ENCODE measurements at regions not wholly inside any gene's neighbourhood (a gene's known extent, or its start where the extent isn't known, plus 50 kb on each side); places are given as distances from the start of the nearest gene placed in this dataset.

GRCh38 chr4:37759833-37760232 is 66.7 kb upstream of the PGM2 start:
- Histone ChIP-seq H3K27me3 (ENCODE audit: low read depth) (no peaks in the 10 kb centered on the region), H3K27ac (replicated peaks) (no peak overlapping the region), H3K9me3 (replicated peaks) (no peaks in the 10 kb centered on the region), H3K36me3 (no peaks in the 10 kb centered on the region), H3K4me3 (no peak overlapping the region), H3K4me1 (peaks cover 22% of the 10 kb centered on the region)
- no peak for DNase-seq
- intact Hi-C loops (cut with micrococcal nuclease) = no loop called here
- TF ChIP-seq CTCF (IDR thresholded peaks at IDR 0.05; ENCODE audit: borderline replicate concordance) = no peak

DNA sequence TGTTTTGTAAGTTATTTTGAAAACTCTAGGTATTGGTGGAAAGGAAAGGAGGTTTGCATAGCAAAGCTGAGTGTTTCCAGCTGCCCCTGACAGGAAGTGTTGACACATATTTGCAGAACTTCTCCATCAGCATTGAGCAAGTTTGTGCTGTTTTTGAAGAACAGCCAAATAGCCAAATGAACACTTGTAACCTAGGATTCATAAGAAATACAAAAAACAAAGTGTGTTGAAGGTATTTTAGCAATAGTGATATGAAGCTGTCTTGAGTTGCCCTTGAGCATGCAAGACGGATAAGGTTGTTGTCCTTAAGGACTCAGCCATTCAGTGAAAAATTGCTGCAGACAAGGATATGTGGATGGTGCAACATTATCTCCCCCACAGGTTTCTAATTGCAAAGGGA is 68.3 kb upstream of the PGM2 start:
- Histone ChIP-seq H3K27ac (replicated peaks) (peak overlapping the region; percentile 31), H3K4me3 (no peak overlapping the region), H3K36me3 (no peaks in the 10 kb centered on the region), H3K27me3 (ENCODE audit: low read depth) (no peaks in the 10 kb centered on the region), H3K4me1 (peaks cover 22% of the 10 kb centered on the region), H3K9me3 (replicated peaks) (no peaks in the 10 kb centered on the region)
- DNase-seq = no peak
- intact Hi-C loops (cut with micrococcal nuclease) = no loop called here
- TF ChIP-seq CTCF (IDR thresholded peaks at IDR 0.05; ENCODE audit: borderline replicate concordance) = no peak

- Histone ChIP-seq H3K9me3 (replicated peaks) (no peaks in the 10 kb centered on the region), H3K4me3 (no peak overlapping the region), H3K36me3 (no peaks in the 10 kb centered on the region), H3K4me1 (peaks cover 22% of the 10 kb centered on the region), H3K27me3 (ENCODE audit: low read depth) (no peaks in the 10 kb centered on the region), H3K27ac (replicated peaks) (peak overlapping the region; percentile 27)
- no peak for DNase-seq
- intact Hi-C loops (cut with micrococcal nuclease) = no loop called here
- TF ChIP-seq CTCF (IDR thresholded peaks at IDR 0.05; ENCODE audit: borderline replicate concordance) = no peak
These were observed 68.7 kb upstream of the PGM2 start for GRCh38 chr4:37757761-37758160.

GRCh38 chr4:37757121-37757520 is 69.4 kb upstream of the PGM2 start:
- Histone ChIP-seq H3K27ac (replicated peaks) (no peak overlapping the region), H3K4me1 (peaks cover 22% of the 10 kb centered on the region)
- intact Hi-C loops (cut with micrococcal nuclease) = no loop called here

DNA sequence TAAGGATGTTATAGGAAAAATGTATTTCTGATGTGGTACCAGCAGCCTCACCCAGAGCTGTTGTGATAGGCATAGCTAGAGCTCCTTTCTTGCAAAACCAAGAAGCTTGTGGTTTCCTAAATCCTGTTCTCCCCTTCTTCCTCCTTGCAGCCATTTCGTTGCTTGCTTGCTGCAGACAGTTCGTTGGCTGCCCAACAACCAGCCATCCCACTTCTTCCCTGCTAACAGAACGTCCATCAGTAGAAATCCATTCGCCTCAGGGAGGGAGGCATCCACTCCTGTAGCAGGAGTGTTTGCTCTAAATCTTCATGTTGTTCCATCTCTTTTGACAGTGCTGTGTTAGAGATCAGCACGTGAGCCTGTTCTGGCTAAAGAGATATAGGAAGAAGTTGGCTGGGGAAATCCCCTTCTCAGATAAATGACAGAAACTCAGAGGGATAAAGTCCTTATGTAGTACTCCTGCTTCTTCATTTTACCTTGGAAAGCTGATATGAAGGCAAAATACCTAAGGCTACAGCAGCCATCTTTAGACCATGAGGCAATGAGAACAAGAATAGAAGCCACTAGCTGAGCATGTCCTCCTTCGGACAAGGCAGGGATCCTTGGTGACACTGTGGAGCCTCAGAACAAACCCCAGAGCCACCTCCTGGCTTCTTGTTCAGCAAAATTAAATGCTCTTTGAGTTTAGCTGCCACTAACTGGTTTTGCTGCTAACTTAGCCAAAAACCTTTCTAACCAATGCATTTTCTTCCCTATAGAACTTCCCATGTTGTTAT is 68.4 kb upstream of the RELL1 start:
- no peak for DNase-seq
- no peaks in the 10 kb centered on the region for H3K9me3 ChIP-seq (replicated peaks)
- H3K4me3 ChIP-seq = no peak overlapping the region
- peak overlapping the region; percentile 32 for H3K27ac ChIP-seq (replicated peaks)
- peaks cover 14% of the 10 kb centered on the region for H3K4me1 ChIP-seq
- TF ChIP-seq CTCF (IDR thresholded peaks at IDR 0.05; ENCODE audit: borderline replicate concordance) = no peak
- no peaks in the 10 kb centered on the region for H3K27me3 ChIP-seq (ENCODE audit: low read depth)
- intact Hi-C loops (cut with micrococcal nuclease) = no loop called here
- H3K36me3 ChIP-seq = no peaks in the 10 kb centered on the region

More at GRCh38 chr4:37757121-37757520, 69.4 kb upstream of the PGM2 start:
- DNase-seq = no peak
- Histone ChIP-seq H3K36me3 (no peaks in the 10 kb centered on the region), H3K9me3 (replicated peaks) (no peaks in the 10 kb centered on the region), H3K27me3 (ENCODE audit: low read depth) (no peaks in the 10 kb centered on the region), H3K4me3 (no peak overlapping the region)
- TF ChIP-seq CTCF (IDR thresholded peaks at IDR 0.05; ENCODE audit: borderline replicate concordance) = no peak
